ENCODE measurements at regions not wholly inside any gene's neighbourhood (a gene's known extent, or its start where the extent isn't known, plus 50 kb on each side); places are given as distances from the start of the nearest gene placed in this dataset.

DNA sequence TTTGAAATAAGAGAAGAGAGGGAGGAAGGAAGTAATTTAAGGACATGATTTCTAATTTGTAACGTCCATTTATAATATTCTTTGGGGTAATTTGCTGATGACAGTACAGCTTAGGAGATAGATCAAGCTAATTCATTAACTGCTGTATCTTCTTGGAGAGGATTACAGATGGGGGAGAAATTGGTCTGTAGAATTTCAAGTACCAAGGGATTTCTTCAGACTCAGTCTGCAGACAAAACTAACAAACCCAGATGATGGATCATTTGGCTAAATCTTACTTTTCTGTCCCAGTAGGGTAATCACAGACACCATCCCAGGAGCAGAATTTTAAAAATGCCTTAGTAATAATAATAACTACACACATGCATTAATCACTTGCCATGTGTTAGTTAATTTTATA is 711.8 kb downstream of the KCNJ2 start:
- intact Hi-C loops (cut with DNase I): no loop called here
- no peak for TF ChIP-seq POLR2A (IDR thresholded peaks at IDR 0.05)
- TF ChIP-seq POLR2AphosphoS5 (IDR thresholded peaks at IDR 0.05; ENCODE audit: insufficient read depth in 1 of 2, low read depth in 1 of 2): no peak
- TF ChIP-seq, protein P1, sequence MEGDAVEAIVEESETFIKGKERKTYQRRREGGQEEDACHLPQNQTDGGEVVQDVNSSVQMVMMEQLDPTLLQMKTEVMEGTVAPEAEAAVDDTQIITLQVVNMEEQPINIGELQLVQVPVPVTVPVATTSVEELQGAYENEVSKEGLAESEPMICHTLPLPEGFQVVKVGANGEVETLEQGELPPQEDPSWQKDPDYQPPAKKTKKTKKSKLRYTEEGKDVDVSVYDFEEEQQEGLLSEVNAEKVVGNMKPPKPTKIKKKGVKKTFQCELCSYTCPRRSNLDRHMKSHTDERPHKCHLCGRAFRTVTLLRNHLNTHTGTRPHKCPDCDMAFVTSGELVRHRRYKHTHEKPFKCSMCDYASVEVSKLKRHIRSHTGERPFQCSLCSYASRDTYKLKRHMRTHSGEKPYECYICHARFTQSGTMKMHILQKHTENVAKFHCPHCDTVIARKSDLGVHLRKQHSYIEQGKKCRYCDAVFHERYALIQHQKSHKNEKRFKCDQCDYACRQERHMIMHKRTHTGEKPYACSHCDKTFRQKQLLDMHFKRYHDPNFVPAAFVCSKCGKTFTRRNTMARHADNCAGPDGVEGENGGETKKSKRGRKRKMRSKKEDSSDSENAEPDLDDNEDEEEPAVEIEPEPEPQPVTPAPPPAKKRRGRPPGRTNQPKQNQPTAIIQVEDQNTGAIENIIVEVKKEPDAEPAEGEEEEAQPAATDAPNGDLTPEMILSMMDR (IDR thresholded peaks at IDR 0.05): no peak

DNA sequence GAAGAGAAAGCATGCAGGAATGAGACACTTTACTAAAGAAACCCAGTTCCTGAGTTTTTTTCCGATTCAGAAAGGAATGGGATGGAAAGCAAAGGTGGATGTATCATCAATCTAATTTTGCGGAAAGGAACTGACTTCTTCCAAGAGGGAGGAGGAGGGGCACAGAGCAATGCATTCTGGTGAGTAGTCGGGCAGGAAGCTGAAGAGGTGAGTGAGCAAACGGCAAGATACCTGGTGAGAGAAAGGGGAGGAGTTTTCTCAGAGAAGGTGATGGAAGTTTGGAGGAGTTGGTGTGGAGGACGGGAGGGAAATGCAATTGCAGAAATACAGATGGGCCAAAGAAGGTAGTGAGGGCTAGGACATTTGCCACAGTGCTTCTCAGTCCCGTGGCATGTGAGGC is 713.2 kb downstream of the KCNJ2 start:
- no peaks in the 10 kb centered on the region for H3K27me3 ChIP-seq
- intact Hi-C loops (cut with DNase I): no loop called here
- no peaks in the 10 kb centered on the region for H3K9me3 ChIP-seq
- DNase-seq (ENCODE audit: extremely low spot score in 2 of 2): no peak
- no peaks in the 10 kb centered on the region for H3K36me3 ChIP-seq
- no peak overlapping the region for H3K4me3 ChIP-seq
- no peaks in the 10 kb centered on the region for H3K4me1 ChIP-seq
- TF ChIP-seq POLR2AphosphoS5 (IDR thresholded peaks at IDR 0.05; ENCODE audit: insufficient read depth in 1 of 2, low read depth in 1 of 2) (no peak), POLR2A (IDR thresholded peaks at IDR 0.05) (no peak)
- TF ChIP-seq, protein P1 (IDR thresholded peaks at IDR 0.05): no peak
- H3K27ac ChIP-seq: no peak overlapping the region

More for the DNA sequence above, 711.8 kb downstream of the KCNJ2 start:
- Histone ChIP-seq H3K4me3 (no peak overlapping the region), H3K9me3 (no peaks in the 10 kb centered on the region), H3K36me3 (no peaks in the 10 kb centered on the region), H3K27ac (no peak overlapping the region), H3K27me3 (no peaks in the 10 kb centered on the region), H3K4me1 (no peaks in the 10 kb centered on the region)
- no peak for DNase-seq (ENCODE audit: extremely low spot score in 2 of 2)

DNA sequence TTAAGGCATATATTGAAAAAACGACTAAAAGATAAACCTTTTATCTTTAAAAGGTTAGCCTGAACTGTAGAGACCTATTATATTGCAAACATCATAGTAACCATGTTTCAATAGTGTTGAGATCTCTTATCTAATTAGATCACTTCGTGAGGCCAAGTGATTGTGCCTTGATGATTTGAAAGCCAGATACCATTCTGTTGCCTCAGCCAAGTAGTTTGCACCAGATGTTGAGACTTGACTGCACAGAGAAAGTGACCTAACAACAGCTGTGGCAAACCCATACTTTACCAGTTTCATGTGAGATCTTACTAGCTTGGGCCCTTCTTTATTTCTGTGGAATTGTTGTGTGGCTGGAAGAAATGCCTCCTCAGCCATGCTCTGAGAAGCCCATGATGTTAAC is 717.3 kb downstream of the KCNJ2 start:
- Histone ChIP-seq H3K27ac (no peak overlapping the region), H3K36me3 (no peaks in the 10 kb centered on the region), H3K4me1 (no peaks in the 10 kb centered on the region), H3K9me3 (no peaks in the 10 kb centered on the region), H3K27me3 (no peaks in the 10 kb centered on the region), H3K4me3 (no peak overlapping the region)
- DNase-seq (ENCODE audit: extremely low spot score in 2 of 2): no peak
- intact Hi-C loops (cut with DNase I): no loop called here
- TF ChIP-seq, protein P1 (IDR thresholded peaks at IDR 0.05): no peak
- TF ChIP-seq POLR2AphosphoS5 (IDR thresholded peaks at IDR 0.05; ENCODE audit: insufficient read depth in 1 of 2, low read depth in 1 of 2): no peak
- TF ChIP-seq POLR2A (IDR thresholded peaks at IDR 0.05): no peak

DNA sequence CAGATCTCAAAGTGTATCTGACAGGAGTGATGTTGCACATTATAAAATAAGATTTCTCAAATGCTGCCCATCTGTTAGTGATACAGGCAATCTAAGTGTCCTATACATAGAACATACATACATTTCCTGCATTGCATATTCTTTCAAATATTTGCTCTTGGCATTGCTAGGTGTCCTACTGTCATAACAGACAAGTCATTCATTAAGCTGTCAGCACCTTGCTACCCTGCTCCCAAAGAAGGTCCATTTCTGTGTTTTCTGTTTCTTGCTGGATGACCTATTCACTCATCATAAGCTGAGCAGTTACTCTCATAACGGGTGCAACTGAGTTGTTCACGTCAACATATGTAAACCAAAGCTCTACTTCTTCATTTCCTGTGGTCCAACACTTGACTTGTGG is 719.0 kb downstream of the KCNJ2 start:
- intact Hi-C loops (cut with DNase I): no loop called here
- TF ChIP-seq POLR2A (IDR thresholded peaks at IDR 0.05): no peak
- H3K27ac ChIP-seq: no peak overlapping the region
- no peaks in the 10 kb centered on the region for H3K9me3 ChIP-seq
- no peak for DNase-seq (ENCODE audit: extremely low spot score in 2 of 2)
- H3K4me3 ChIP-seq: no peak overlapping the region
- no peaks in the 10 kb centered on the region for H3K27me3 ChIP-seq
- no peaks in the 10 kb centered on the region for H3K4me1 ChIP-seq
- H3K36me3 ChIP-seq: no peaks in the 10 kb centered on the region

DNA sequence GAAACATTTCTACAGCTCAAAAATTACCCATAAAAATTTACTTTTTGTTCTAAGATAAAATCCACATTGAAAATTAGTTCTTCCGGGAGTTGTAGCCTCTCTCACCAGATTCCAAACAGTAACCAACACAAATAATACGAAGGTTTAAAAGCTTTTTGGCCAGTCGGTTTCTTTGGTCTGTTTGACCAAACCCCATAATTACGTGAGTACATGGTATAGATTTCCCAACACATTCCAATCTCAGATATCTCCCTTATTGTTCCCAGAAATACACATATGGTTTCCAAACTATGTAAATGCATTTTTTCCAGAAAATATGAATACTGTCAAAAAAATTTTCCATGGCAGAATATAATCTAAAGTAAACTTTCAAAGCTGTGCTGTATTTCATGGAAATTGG is 722.0 kb downstream of the KCNJ2 start:
- Histone ChIP-seq H3K27ac (no peak overlapping the region), H3K4me1 (no peaks in the 10 kb centered on the region), H3K27me3 (no peaks in the 10 kb centered on the region), H3K4me3 (no peak overlapping the region), H3K9me3 (no peaks in the 10 kb centered on the region), H3K36me3 (no peaks in the 10 kb centered on the region)
- DNase-seq (ENCODE audit: extremely low spot score in 2 of 2): no peak
- TF ChIP-seq, protein P1 (IDR thresholded peaks at IDR 0.05): no peak
- TF ChIP-seq POLR2AphosphoS5 (IDR thresholded peaks at IDR 0.05; ENCODE audit: insufficient read depth in 1 of 2, low read depth in 1 of 2): no peak
- TF ChIP-seq POLR2A (IDR thresholded peaks at IDR 0.05): no peak
- intact Hi-C loops (cut with DNase I): no loop called here

DNA sequence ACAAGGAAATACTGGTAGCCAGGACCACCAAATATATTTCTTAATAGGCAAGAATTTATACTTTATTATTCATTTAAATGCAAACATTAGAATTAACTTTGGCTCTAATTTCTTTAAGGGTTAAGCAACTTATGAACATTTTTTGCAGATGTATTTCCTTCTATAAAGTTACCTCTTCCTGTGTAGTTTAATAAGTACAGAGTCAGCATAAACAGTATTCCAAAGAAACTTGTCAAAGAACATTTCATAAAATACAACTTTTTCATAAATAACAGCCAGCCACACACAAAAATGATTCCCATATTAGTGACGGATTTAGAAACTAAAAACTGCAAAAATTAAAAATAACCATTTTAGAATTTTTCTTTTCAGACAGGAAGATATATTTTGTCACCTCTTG is 723.2 kb downstream of the KCNJ2 start:
- TF ChIP-seq, protein P1 (IDR thresholded peaks at IDR 0.05): no peak
- TF ChIP-seq POLR2AphosphoS5 (IDR thresholded peaks at IDR 0.05; ENCODE audit: insufficient read depth in 1 of 2, low read depth in 1 of 2) (no peak), POLR2A (IDR thresholded peaks at IDR 0.05) (no peak)
- intact Hi-C loops (cut with DNase I): no loop called here
- H3K36me3 ChIP-seq: no peaks in the 10 kb centered on the region
- no peak overlapping the region for H3K27ac ChIP-seq
- no peaks in the 10 kb centered on the region for H3K27me3 ChIP-seq
- DNase-seq (ENCODE audit: extremely low spot score in 2 of 2): no peak
- no peaks in the 10 kb centered on the region for H3K4me1 ChIP-seq
- H3K9me3 ChIP-seq: no peaks in the 10 kb centered on the region
- H3K4me3 ChIP-seq: no peak overlapping the region

Measured in vagina (tissue), 2 donors.